Keratinocyte (primary cell): ENCODE measurements at regions not wholly inside any gene's neighbourhood (a gene's known extent, or its start where the extent isn't known, plus 50 kb on each side); places are given as distances from the start of the nearest gene placed in this dataset.

Source experiments
- CTCF ChIP-seq, 3 experiments: IDR thresholded peaks in 1 of 3; conservative IDR thresholded peaks in 1 of 3; optimal IDR thresholded peaks in 1 of 3; 2 replicates in 2 of 3; 3 replicates in 1 of 3; pipeline versions ENCODE3 to v1.5.1; 2011; ENCODE audit warnings: low read length in 3 of 3, mild to moderate bottlenecking in 3 of 3, moderate library complexity in 2 of 3, control low read depth in 1 of 3, inconsistent platforms in 1 of 3; ENCODE audit not compliant: insufficient read depth in 2 of 3; ENCODE audit errors: extremely low read depth in 1 of 3
- EZH2 ChIP-seq: IDR thresholded peaks from one replicate; pipeline ENCODE4 v1.6.1; 2012; ENCODE audit warnings: inconsistent platforms, mild to moderate bottlenecking, low read length, moderate library complexity

GRCh38 chr15:72912996-72913395, 129.4 kb upstream of the ADPGK start:
- TF ChIP-seq CTCF (optimal IDR thresholded peaks at IDR 0.05 in 1 of 3, IDR thresholded peaks at IDR 0.05 in 1 of 3, conservative IDR thresholded peaks at IDR 0.05 in 1 of 3; ENCODE audit: extremely low read depth in 1 of 3, insufficient read depth in 2 of 3, low read length in 3 of 3) (no peak), EZH2 (no peak)
